NCI-H1105 treated with DMSO at 0.1 percent for 48 hours (cell line): ENCODE measurements at regions not wholly inside any gene's neighbourhood (a gene's known extent, or its start where the extent isn't known, plus 50 kb on each side); places are given as distances from the start of the nearest gene placed in this dataset.
A peak's percentile ranks its signal among the peaks of the same experiment; 100 is the strongest.

Experiments used
- DNase-seq: peaks from one replicate; lab custom pipeline; 2025; lab: John Stamatoyannopoulos, UW

DNA sequence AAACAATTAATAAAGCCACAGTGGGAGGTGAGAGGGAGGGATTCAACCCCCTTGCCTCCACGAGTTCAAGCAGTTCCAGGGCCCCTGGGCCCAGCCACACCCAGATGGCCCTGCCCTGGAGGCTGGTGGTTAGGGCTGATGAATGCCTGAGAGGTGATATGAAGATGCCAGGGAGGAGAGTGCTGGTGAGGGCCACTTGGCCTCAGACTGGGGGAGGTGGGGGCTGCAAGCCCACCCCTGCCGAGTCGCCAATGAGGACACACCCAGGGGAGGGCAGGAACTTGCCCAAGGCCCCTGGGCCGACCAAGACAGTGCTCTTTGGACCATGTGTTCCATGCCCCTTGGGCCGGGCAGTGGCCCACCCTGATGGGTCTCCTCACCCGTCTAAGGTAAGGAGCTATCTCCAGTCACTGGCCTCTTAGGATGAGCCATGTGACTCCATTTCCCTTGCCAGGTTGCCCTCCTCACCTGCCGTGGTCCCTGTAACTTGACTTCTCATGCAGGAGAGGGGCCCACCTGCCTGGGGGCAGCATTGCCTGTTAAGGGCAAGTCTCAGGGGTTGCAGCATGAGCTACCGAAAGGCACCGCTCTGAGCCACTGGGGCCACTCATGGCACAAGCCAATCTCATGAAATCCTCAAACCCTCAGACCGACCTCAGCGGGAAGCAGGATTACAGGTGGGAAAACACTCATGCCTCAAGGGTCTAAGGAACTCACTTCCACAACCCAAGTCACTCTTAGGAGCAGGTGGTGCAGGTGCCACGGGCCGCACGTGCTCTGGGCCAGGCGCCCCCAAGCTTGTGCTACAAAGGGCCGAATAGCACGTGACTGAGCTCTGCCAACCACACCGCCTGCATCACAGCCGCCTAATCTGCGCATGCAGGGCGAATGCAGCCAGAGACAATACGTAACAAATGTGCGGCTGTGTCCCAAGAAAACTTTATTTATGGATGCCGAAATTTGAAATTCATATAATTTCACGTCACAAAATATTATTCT, 147.4 kb upstream of the MLN start:
- DNase-seq, result no peak

DNA sequence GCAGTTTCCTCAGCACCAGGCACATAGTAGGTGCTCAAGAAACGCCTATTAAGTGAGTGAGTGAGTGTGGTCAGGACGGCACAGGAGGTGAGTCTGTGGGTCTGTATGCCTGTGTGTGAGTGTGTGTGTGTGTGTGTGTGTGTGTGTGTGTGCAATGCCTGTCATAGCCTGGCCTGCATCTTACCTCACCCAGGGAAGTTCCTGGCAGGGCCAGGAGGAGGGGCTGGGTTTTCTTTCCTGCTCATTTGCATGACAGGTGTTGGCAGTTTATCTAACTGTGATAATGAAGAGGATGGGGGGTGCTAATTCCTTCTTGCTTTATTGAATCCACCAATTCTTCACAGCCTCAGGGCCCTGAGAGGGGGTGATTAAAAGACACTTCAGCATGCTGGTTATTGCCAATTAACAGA, 146.7 kb upstream of the MLN start:
- peak; percentile 93 for DNase-seq

DNA sequence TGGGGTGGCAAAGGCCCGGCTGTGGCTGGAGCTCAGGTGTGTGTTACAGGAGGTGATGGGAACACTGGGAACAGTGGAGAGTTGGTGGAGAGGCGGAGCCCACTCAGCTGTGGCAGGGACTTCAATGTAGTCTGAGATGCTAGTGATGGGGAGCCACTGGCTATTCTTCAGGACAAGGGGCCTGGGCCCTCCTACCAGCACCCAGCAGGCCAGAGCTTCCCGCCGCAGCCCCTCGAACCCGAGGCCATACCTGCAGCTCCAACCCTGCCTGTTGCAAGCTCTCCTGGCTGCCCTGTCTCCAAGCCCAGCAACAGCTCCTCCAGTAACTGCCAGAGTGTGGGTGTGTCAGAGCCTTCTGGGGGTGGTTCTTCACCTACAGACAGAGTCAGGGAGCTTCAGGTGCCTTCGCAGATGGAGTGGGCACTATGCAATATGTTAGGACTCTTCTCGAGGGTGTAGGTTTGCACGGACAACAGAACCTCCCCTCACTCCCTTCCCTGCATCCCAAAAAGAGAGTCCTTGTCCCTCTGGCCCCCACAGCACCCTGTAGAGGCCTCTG, 146.2 kb upstream of the MLN start:
- no peak for DNase-seq

DNA sequence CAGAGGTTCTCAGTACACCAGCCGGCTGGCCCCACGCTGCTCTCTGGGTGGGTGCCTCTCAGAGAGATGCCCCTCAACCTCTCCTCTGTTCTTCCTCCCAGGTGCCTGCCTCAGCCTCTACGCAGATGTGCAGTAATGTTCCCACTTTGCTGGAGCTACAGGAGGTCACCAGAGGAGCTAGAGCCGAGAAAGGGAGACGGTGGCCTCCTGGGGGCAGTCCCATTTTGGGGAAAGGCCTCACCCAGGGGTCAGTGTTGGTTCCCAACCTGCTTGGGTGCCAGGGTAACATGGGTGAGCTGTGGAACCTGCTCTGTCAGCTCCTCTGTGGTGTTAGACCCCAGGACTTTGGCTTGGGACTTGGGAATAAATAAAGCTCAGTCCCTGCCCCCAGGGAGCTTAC, 145.3 kb upstream of the MLN start:
- DNase-seq, result no peak

DNA sequence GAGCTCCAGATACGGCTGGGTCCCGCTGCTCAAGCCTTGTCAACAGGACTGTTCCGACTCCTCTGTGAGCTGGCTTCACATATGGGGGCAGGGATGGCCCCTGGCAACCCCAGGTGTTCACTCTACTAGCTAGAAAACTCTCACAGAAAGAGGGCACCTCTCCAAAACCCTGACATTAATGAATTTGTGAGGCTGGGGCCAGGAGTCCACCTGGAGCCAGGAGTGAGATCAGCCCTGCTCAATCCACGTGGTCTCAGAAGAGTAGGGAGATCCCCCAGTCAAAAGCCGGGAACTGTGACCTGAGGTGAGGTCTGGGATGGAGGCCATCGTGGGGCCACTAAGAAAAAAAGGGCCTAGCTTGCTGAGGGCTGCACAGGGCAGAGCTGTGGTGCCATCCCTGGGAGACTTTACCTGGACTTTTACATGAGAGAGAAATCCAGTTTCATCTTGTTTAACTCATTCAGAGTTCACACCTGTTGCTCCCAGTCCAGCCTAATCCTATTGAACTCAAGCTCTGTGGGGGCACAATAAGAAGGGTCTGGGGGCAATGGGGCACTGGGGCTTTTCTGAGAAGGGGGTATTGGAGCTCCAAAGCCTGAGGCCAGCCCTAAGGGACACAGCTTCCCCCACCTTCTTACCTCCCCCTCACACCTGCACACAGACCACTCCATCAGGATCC, 144.3 kb upstream of the MLN start:
- DNase-seq, result no peak

DNA sequence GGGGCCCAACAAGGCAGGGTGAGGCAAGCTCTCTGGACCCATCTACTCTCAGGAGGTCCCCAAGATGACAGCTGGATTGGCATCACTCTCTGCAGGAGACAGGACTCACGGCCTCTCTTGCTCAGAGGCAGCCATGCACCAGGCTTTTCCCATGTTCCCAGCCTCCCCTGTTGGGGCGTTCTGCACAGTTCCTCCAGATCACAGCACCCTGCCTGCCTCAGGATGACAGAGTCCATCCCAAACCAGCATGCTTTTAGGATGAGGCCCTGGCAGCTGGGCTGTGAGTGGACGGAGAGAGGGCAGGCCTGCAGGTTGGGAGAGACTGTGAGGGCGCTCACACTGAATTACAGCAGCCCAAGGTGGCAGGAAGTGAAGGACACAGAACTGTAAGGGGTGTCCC, 143.2 kb upstream of the MLN start:
- DNase-seq, result no peak

DNA sequence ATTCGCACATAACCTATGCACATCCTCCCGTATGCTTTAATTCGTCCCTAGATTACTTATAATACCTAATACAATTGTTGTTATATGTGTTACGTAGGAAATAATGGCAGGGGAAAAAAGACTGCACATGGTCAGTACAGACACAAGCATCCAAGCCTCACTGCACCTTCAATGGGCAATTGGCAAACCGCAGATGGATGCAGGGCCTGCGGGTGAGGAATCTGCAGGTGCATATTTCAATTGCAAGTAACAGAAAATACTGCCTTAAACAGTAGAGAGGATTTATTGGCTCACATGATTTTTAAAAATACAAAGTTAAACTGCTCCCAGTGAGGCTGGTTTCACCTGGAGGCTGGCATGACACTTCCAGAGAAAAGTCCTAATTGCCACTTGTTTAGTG, 142.1 kb upstream of the MLN start:
- no peak for DNase-seq

DNA sequence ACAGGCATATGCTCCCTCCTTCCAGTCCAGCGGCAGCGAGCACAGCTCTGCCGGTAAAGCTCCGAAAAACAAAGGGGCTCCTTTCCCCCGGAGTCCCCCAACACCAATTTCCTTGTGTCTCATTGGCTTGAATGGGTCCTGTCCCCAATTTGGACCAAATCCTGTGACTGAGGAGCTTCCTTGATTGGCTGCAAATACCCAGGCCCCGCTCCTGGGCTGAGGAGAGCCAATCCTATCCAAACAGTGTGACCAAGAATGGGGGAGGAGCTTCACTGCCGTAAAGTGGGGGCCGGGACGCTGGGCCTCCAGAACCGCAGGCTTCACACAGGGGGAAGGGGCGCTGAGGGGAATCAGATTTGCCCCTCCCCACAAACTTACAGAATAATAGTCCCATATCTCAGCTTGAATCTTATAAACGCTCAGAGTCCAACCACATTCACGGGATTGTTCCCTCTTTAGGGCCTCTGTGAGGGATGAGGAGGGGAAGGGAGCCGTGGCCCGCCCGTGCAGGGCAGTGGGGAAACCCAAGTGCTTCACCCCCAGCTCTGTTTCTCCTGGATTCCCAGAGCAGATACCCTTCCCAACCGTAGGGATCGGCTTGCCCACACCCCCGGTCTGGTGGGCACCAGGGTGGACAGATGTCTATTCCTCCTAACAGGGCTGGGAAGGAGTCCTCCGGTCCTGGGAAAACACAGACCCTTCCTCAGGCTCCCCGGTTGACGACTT, 141.0 kb upstream of the MLN start:
- DNase-seq, result no peak

DNA sequence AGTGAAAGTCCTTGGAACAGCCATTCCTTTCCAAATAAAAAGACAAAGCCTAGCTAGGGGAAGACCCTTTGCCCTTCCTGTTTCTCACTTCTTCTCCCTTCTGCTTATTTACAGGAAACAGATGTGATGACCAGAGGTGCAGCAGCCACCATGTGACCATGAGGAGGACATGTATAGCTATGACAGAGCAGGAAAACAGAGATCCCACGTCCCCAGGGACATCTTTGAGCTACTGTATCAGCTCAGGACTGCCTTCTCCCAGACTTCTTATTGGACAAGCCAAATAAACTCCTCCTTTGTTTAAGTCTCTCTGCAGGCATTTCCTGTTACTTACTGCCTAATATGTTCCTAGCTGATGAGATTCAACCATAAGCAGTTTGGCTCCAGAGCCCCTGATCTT, 133.1 kb upstream of the MLN start:
- no peak for DNase-seq

DNA sequence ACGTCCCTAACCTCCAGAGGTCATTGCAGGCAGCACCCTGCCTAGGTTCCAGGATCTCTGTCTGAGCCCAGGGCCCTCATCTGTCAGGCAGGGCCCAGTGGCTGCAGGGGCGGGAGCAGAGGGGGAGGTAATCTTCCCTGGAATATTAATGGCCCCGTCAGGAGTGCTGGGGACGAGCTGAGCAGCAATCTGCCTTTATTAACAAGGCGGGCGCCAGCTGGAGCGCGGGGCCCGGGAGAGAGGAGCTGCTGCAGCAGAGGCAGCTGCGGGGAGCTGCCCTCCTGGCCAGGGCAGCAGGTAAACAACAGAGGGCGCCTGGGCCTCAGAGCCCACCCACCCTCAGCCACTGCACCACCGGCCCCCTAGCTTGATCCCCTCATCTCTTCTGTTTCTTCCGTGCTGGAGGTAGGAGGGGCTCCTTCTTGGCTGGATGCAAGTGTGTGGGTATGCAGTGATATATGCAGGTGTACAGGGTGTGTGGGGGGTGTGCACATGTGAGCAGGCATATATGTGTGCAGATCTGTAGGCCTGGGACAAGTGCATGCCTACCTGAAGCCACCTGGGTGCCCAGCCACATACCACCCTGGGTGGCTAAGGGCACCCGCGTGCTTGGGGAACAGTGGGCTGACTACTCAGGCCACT, 131.8 kb upstream of the MLN start:
- DNase-seq, result peak; percentile 69

DNA sequence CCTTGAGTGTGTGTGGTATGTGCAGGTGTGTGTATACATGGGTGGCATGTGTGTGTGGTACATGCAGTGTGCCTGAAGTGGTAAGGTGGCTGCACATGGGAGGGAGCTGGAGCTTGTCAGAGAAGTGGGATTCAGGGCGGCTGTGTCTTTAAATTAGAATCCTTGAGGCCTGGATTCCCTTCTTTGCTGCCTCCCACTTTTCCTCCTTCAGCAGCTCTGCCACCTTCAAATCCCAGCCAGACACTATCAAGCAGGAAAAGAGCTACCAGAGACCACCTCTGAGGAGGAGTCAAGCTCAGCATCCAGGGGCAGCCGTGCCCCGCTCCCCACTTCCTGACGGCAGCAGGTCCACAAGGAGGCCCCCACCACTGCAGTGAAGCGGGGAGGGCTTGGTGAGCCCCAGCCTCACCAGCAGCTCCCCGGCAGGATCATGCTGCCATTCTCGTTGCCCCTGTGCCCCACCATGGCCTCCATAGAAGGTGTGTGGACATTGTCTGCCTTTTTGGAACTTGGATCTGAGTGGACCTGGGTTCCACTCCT, 131.0 kb upstream of the MLN start:
- DNase-seq, result no peak

DNA sequence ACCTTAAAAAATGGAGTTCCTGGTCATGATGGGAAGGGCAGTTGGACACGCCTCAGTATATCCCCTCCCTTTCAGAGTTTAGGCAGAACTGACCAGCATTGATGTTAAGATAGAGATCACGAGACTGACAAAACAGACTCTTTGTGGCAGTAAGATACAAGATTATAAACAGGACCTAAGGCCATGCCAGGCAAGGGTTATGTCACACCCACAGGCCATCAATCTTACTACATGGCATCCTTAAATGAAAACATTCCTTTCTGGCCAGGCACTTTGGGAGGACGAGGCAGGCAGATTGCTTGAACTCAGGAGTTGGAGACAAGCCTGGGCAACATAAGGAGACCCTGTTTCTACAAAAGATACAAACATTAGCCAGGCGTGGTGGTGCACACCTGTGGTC, 129.3 kb upstream of the MLN start:
- DNase-seq, result no peak

DNA sequence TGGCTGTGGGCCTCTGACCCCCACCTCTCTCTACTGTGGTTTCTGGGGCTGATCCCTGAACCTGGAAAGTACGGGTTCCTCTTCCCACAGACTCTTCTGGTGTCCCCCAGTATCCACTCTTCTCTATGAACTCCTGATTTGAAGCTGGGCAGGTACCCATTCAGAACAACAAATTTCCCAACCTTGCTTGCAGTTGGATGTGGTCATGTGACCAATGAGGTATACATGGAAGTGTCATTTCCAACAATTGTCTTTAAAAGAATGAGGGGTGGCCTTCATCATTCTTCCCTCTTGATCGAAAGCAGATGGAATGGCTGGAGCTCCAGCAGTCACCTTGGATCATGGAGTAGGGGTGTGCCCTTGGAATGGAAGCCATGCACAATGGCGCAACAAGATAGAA, 128.0 kb upstream of the MLN start:
- no peak for DNase-seq

DNA sequence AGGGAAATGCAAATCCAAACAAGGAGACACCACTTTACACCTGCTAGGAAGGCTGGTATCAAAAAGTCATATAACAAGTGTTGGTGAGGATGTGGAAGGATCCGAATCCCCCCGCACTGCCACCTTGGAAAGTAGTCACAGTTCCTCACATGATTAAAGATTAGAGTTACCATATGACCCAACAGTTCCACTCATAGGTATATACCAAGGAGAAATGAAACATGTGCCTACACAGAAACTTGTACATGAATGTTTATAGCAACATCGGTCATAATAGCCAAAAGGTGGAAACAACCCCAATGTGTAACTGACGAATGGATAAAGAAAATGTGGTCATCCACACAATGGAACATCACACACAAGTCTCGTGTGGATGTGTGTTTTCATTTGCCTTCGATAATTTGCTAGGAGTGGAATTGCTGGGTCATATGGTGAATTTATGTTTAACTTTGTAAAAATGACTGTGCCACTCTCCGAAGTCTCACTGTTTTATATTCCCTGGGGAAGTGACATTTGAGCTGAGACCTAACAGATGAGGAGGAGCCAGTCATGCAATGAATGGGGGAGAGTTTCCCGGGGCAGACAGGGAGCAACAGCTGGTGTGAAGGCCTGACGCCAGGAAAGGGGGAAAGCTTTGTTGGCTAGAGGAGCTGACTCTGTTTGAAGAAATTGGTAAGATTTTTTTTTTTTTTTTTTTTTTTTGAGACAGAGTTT, 125.9 kb upstream of the MLN start:
- DNase-seq, result peak; percentile 72

DNA sequence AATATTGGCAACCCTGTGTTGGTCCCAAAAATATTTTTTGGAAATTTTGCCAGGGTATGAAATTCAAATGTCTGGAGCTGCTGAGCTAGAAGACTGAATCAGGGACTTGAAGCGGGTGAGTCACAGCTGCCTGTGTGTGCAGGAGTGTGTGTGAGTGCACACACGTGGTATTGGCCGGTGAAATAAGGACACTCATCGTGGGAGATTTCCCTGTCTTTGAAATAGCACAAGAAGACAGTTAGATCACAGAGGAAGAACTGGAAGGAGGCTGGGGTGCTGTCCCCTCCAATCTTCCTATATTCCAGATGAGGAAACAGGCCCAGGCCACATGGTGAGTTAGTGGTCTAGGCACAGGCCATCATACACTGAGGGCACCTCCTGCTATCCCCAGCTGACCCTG, 123.8 kb upstream of the MLN start:
- no peak for DNase-seq

DNA sequence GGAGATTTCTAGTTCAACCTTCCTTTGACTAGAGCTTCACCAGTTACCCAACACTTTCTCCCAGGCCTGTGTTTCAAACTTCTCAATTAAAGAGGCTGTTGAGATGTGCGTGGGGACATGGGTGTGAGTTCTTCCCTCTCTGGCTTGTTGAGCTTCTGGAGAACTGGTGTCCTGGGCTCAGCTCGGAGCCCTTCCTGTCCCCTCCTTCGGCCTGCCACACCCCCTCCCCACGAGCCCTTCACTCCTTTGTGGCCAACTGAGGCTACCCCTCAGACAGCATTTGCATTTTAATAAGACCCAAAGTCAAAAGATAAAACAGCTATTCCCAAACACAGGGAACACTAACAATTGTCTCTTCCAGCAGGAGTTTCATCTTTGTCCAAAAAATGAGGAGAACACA, 123.3 kb upstream of the MLN start:
- DNase-seq, result no peak

DNA sequence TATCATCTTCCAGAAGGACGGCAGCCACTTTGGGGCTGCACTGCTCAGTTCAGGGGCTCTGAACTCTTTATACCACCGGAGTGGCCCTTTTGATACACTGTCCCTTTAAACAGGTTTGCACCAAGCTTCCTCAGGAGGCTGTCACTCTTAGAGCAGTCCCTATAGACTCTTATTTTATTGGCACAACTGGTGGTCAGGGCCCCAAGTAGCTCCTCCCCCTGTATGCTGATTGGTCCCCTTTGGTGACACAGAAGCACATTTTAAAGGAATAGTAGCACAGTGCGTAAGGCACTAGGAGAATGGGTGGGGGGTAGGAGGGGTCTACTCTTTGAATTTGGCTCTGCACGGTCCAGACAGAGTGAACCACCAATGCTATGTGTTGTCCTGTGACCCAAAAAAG, 122.6 kb upstream of the MLN start:
- DNase-seq, result peak; percentile 98

DNA sequence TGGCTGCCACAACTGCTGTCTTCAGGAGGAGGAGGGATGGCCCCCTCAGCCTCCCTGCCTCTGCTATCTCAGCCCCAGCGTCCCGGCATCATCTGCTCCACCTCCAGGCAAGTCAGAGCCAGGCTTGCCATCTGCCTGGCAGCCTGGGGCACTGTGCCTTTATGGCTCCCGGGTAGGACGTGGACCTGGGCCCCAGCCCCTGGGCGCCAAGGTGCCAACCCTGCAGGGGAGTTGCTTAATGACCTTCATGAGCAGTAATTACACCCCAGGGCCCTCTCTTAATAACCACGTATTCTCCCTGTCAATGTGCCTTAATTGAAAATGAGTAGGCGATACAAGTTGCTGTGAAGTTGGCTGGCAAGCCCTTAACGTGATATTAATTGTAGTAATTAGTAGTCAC, 122.1 kb upstream of the MLN start:
- peak; percentile 98 for DNase-seq

DNA sequence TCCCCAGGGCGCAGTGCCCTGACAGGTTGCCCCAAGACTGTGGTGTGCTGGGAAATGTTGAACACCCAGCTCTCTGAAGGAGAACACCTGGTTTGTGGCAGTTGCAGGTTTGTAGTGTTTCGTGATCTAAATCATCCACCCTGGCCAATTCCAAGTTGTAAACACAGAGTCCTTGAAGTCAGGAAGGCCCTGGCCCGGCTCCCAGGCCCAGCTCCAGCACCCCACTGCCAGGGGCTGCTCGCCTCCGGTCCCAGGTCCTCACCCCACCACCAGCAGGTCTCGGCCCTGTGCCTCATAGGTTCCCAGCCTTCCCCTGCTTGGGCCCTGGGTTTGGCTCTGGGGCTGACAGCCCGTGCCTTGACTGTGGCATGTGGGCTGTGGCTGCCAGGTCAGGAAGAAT, 121.4 kb upstream of the MLN start:
- no peak for DNase-seq

DNA sequence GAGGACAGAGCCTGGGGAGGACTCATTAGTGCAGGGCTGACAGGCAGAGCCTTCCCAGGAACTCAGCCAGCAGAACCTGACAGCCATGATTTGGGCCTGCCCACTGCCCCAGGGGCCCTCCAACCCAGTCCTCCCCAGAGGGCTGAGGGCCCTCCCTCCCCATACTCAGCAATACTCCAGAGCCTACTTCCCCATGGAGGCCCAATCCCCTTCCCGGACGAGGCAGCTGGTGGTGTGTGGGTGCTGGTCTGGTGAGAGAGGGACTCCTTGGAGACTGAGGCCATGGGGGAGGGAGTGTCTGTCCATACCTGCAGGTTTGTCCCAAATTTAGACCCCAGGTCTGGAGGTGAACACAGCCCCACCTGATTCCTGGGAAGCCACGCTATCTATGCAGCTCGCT, 120.9 kb upstream of the MLN start:
- DNase-seq, result no peak
